OCI-LY7 (cell line): ENCODE measurements at regions not wholly inside any gene's neighbourhood (a gene's known extent, or its start where the extent isn't known, plus 50 kb on each side); places are given as distances from the start of the nearest gene placed in this dataset.

Experiments
- EZH2phosphoT487 ChIP-seq: fragments of 200-600 bp; sonication (generic); IDR thresholded peaks from 2 replicates; pipeline ENCODE4 v1.6.1; 2018; ENCODE audit warnings: low read depth, borderline replicate concordance, mild to moderate bottlenecking, mixed run types, antibody characterized with exemption, low read length, moderate library complexity, mixed read lengths
- TF ChIP-seq, protein P1 (sequence below): fragments of 200-600 bp; sonication (generic); conservative IDR thresholded peaks from 2 replicates; pipeline ENCODE4 v1.5.1; 2014; ENCODE audit warnings: mild to moderate bottlenecking, antibody characterized with exemption, low read length, moderate library complexity, mixed read lengths

DNA sequence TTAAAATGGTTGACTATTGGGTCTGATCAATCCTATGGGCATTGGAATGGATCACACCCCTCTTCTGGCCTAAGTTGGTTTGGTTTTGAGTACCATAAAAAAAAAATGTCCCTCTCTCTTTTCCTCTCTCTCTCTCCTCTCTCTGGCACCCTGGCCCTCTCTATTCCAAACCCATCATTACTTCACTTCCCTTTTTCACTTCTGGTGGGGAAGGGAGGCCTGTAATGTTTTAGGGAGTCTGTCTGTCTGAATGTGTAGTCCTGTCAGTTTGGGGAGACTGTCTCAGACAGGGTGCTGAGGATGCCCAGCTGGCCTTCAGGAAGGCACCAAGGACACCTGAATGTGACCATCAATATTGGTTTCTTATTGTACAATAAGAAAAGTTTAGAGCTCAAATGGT lies 165.8 kb downstream of the CD24 start:
- TF ChIP-seq, protein P1, sequence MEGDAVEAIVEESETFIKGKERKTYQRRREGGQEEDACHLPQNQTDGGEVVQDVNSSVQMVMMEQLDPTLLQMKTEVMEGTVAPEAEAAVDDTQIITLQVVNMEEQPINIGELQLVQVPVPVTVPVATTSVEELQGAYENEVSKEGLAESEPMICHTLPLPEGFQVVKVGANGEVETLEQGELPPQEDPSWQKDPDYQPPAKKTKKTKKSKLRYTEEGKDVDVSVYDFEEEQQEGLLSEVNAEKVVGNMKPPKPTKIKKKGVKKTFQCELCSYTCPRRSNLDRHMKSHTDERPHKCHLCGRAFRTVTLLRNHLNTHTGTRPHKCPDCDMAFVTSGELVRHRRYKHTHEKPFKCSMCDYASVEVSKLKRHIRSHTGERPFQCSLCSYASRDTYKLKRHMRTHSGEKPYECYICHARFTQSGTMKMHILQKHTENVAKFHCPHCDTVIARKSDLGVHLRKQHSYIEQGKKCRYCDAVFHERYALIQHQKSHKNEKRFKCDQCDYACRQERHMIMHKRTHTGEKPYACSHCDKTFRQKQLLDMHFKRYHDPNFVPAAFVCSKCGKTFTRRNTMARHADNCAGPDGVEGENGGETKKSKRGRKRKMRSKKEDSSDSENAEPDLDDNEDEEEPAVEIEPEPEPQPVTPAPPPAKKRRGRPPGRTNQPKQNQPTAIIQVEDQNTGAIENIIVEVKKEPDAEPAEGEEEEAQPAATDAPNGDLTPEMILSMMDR: no peak
- TF ChIP-seq EZH2phosphoT487: no peak
